Inflammatory macrophage (primary cell): ENCODE measurements at regions not wholly inside any gene's neighbourhood (a gene's known extent, or its start where the extent isn't known, plus 50 kb on each side); places are given as distances from the start of the nearest gene placed in this dataset.

Experiments used
- DNase-seq, 2 donors: peaks; one replicate each; pipeline ENCODE4 v3.0.0-alpha.2; 2020 to 2022

DNA sequence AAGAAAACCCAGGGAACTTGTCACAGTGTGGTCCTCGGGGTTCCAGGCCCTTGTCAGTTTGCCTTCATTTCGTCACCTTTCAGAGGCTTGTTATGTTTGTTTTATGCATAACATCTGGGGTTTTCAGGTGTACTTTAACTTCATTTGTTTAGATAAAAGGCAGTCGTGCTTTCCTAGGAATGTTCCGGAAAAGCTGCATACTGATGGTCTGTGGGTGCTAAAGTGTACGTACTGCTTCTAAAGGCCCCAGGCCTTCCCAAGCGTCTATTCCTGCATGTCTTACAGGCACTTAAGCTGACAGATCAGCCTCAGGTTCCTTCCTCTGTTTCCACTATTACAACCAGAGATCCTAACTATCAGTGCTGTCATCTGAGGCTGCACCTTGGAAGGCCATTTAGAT is 95.6 kb upstream of the ANKH start:
- DNase-seq: no peak

DNA sequence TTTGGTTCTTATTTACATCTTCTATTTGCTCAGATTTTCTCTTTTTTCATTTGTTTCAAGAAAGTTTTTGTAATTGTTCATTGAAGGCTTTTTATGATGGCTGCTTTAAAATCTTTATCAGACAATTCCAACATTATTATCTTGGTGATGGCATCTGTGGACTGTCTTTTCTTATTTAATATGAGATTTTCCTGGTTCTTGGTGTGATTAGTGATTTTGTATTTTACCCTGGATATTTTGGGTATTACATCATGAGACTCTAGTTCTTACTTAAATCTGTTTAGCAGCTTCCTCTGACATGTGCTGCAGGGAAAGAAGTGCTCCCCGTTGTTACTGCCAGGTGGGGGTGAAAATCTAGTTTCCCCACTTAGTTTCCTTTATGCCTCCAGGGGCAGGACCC is 94.2 kb upstream of the ANKH start:
- DNase-seq: no peak

DNA sequence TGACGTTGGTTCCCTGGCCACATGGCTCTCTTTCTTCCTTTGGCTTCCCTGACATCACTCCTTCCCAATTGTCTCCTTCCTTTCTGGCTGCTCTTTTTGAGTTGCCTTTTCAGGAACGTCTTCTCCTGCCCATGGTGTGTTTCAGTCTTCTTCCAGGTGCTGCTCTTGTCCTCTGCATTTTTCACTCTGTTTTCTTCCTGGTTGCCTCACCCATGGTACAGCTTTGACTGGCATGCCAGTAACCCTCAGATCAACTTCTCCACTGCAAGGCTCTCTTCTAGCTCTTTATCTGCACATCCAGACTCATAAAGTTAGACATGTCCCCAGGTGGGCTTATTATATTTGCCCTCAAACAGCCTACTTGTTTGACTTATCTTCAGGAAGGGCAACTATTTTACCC is 91.0 kb upstream of the ANKH start:
- DNase-seq: no peak

DNA sequence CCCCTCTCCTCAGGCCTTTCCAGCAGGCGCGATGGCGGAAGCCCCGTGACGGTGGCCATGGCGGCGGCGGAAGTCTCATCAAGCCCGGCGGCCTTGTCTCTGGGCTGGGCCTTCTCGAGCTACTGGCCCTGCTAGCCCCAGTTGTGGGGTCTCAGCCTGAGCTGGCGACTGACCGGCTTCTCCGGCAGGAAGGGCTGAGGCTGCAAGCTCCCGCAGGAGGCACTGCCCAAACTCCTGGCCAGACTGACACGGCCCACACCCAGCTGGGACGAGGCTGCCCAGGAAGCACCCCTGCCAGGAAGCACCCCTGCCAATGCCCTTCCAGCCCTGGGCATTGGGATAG is 88.5 kb upstream of the ANKH start:
- DNase-seq: no peak

DNA sequence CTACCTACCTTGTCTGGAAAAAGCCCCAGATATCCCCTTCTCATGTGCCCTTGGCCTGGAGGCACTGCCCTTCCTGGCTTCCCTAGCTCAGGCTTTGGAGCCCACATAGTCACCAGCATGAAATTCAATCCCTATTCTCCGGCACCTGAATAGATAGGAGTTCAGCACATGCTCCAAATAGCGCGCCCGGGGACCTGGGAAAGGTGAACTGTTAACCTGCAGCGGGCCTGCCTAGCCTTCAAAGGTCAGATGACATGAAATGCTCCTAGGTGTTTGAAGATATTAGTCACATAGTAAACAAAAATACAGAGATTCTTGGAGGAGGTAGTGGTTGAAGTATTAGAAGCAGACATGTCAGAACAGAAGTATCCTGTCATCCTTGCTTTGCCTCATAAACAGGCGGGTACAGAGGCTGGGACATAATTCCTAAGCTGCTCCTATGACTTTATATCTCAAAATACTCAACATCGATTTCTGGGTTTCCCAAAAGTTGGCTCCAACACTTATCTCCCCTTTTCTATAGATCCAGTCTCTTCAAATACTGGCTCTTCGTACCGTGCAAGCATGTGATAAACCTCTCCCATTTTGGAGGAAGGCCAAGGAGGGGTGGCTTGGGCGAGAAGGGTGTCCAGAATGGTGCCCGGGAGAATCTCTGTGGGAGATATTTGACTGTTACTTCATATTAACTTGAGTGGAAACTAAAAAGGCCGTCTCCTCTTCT is 88.0 kb upstream of the ANKH start:
- no peak for DNase-seq

DNA sequence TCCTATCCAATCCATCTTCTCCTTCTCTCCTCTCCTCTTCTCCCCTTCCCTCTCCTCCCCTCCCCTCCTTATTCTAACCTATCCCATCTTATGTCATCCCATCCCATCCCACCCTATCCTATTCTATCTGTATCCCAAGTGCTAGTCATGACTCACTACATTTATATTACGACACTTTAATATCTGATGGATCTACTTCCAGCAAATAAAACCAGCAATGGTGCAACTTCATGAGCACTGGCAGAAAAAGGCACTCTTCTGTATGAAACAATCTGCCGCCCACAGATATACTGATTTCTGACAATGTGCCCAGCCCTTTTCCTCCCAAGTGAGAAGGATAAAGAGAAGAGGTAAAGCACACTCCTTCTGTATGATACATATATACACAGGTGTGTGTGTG is 86.6 kb upstream of the ANKH start:
- DNase-seq: peak; percentile 14 to 19

DNA sequence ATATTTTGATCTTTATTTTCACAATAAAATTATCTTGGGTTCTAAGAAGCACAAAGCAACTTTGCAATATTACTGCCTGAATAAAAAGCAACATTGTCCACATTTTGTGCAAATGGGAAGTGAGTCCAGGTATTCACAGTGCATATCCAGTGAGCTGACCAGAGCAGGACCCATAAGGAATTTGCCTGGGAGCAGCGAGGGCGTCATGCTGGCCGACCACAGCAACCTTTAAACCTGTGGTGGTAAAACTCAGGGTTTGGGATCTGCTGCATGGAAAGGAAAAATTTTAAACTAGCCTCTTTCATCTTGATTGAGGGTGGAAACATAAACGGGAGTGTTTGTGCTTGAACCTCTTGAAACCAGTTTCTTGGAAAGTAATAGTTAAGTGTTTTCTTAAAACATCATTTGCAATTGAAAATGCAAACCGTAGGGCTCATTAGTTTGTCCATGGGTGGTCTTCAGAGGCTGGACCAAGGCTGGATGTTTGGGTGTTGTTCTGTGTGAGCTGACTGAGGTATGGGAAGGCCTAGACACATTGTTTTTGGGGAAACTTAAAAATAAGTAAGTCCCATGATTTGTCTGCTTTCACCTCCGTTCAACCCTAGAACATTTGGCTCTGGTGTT is 85.0 kb upstream of the ANKH start:
- DNase-seq: no peak

DNA sequence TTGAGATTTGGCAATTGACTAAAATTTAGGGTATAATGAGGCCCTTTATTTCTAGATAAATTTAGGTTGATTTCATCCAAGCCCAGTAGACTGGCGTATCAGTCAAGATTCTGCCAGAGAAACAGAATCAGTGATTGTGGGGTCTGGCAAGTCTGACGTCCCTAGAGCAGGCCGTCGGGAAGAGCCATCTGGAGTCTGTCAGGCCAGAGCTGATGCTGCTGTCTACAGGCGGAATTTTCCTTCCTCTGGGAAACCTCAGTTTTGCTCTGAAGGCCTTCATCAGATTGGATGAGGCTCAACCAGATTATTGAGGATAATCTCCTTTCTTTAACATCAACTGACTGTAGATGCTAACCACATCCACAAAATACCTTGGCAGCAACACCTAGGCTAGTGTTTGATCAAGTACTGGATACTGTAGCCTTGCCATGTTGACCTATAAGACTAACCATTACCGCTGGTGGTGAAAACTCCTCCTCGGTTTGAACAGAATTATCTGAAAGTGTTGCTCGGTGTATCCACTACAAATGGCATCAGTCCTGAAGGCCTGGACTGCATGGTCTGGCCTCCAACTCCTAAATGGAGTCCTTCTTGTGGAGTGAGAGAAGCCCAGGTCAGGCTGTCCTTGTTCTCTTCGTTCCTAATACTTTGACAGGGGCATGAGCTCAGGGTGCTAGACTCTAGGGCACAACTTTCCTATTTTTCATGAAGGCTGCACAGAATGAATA is 83.2 kb upstream of the ANKH start:
- no peak for DNase-seq

DNA sequence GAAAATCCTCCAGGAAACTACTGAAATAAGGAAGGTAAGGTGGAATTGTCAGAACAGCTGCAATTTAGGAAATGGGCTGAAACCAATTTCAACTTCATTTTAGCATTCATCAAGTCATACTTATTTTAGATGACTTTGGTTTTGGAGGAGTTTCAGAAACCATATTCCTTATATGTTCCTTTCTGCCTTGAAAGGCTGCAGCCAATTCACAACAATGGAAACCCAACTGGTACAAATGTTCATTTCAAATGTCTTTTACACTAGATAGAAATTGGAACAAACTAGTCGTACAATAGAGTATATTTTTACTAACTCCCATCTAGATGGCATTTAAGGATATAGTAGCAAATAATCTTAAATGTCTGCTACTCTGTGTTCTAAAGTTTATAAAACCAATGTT is 82.6 kb upstream of the ANKH start:
- no peak for DNase-seq

DNA sequence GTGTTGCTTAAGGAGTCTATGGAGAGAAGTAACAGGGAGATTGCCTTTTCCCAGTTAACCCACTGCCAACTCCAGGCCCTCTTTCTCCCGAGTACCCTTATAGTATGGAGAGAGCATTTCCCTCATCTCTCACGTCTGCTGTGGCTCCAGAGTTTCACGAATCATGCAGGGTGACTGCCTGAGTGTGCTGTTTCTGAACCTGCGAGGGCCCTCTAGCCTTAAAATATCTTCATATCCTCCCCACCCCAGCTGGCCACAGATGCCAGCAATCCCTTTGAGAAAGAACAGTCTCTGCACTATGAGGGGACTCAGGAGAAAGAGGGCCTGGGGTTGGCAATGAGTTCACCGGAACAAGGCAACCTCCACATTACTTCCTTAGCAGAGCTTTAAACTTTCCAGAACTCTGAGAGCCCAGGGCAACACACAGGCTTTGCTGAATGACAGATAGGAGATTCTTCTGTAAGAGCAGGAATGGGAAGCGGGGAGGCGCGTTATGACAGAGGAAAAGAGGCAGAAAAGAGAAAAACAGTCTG is 81.6 kb upstream of the ANKH start:
- no peak for DNase-seq

DNA sequence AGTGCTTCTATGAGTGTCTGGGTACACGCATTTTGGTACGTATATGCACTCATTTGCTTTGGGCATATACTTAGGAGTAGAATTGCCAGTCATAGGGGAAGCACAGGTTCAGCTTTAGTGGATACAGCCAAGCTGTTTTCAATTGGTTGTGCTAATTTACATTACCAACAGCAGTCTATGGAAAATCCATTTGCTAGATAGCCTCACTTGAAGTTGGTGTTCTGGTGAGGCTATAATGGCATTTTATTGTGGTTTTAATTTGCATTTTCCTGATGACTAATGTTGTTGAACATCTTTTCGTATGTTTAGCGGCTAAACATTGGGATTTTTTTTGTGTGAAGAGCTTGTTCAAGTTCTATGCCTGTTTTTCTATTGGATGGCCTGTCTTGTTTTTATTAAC is 76.8 kb upstream of the ANKH start:
- DNase-seq: no peak

DNA sequence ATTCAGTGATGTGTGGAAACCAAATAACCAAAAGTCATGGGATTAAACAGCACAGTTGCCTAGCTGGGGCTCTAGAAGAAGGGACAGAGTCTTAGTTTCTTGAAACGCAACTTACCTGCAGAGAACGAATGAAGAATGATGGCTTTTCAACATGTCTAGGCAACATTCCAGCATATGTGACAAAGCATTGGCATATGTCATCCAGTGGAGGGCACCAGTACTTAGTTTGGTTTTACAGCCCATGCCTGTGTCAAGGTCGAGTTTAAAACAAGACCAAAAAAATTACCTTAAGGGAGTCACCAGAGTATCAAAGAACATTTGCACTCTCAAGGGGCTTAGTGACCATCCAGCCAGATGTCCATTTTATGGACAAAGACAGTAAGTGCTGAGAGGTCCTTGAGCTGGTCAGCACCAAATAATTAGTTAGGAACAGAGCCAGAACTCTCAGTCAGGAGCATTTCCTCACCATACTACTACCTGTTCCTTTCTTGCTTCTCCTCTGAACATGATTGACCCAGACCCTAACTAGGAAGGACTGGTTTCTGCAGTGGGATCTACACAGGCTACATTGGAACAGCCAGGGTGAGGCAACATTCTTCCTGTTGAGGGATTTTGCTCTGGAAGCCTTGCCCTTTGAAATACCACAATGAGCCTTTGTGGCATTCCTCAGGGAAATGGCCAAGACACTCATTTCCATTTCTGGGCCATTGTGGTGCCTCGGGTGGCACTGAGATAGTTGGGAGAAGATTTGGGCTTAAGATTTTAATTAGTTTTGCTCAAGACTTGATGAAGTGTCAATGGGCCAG is 75.4 kb upstream of the ANKH start:
- DNase-seq: peak; percentile 39 to 41

DNA sequence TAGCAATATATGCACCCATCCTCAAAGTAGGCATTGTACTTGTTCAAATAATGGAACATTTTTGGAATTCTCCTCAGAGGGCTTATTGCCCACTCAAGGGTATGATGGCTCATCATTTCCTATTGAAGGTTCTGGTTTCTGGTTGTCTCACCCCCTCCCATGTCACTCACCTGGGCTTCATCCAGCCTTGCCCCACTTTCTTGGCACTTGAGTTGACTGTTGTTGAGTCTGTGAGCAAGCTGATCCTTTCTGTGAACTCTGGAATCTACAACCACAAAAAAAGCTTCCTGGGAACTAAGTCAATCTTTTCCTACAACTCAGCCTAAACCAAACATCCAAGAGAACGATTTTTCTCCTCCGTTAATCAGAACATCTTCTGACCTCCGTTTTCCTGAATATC is 73.9 kb upstream of the ANKH start:
- DNase-seq: no peak

DNA sequence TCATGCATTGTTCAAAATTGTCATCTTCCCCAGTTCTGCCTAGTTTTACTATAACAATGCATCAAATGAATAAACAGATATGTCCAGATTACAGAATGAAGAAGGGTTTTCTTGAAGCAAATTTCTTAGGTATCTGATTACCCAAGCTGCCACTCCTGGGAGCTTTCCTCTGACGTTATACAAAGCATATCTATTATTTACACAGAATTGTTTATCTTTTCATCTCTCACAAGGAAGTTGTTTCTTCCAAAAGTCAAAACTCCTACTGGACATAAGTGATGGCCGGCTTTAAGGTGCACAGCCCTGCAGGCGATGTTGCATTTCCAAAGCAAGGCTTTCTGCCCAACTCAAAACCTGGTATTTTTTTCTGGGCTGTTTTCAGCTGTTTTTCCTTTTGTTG is 73.4 kb upstream of the ANKH start:
- no peak for DNase-seq

DNA sequence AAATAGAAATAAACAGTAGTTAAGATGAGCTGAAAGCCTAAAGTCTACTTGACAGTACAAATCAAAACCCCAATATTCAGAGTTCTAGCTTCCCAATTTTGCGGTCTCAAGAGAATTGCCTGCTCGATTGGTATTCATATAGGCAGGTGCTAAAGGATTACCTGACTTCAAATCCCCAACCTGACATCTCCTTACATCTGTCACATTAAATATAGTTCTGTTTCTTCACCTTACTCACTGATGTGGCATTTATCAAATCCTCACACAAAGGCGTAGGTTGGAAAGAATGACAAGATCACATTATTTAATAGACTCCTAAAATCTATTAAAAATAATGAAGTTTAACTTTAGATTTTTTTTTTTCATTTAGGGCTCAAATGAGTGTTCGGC is 72.8 kb upstream of the ANKH start:
- no peak for DNase-seq

DNA sequence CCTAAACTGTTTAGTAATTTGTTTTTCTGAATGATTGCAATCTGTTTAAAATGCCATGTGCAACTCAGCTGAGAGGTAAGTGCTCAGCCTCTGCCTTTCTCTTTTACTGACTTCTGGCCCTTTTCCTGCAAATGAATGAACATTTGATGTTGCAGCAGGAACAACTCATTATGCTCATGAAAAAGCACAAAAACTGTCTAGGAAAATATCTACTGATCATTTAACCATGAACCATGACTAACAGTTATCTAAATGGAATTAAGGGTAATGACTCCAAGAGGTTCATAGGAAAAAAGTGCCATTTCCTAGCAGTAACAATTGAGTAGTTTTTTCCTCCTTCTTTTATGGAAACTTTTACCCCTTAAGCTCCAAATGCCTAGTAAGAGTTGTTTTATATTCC is 70.6 kb upstream of the ANKH start:
- no peak for DNase-seq

DNA sequence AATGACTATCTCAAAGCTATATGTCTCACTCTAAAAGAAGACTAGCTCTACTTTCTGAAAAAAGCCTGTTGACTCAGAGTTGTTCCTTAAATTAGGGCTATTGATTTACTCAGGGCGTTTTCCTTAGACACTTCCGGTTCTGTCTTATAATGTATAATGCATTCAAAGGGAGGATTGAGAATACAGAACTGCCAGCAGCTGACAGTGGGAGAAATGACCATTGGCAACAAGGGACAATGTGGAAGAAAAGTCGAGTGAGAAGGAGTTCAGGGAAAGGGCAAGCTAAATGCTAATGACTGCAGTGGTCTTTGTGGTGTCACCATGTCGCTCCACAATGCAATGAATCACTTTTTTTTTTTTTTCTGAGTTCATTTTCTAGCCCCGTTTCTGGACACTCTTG is 65.7 kb upstream of the ANKH start:
- DNase-seq: peak; percentile 78 to 94

DNA sequence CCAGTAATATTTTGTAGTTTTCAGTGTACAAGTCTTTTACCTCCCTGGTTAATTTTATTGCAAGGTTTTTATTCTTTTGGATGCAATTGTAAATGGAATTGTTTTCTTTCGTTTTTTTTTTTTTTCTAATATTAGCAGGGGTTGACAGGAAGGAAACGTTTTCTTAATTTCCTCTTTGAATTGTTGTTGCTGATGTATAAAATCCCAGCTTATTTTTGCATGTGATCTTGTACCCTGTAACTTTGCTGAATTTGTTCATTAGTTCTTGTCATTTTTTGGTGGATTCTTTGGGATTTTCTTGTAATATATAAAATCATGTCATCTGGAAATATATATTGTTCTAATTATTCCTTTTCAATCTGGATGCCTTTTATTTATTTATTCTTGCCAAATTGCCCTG is 65.0 kb upstream of the ANKH start:
- peak in 1 of 2 donors; percentile 16 for DNase-seq

DNA sequence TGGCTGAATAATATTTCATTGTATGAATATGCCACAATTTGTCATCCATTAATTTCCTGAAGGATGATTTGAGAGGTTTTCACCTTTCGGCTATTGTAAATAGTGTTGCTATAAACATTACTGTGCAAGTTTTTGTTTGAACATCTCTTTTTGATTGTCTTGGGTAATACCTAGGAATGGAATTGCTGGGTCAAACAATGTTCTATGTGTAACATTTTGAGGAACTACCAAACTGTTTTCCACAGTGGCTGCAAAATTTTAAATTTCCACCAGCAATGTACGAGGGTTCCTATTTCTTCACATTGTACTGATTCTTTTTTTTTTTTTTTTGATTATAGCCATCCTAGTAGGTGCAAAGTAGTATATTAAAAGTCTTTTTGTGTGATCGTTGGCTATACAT is 63.8 kb upstream of the ANKH start:
- peak; percentile 61 to 86 for DNase-seq

DNA sequence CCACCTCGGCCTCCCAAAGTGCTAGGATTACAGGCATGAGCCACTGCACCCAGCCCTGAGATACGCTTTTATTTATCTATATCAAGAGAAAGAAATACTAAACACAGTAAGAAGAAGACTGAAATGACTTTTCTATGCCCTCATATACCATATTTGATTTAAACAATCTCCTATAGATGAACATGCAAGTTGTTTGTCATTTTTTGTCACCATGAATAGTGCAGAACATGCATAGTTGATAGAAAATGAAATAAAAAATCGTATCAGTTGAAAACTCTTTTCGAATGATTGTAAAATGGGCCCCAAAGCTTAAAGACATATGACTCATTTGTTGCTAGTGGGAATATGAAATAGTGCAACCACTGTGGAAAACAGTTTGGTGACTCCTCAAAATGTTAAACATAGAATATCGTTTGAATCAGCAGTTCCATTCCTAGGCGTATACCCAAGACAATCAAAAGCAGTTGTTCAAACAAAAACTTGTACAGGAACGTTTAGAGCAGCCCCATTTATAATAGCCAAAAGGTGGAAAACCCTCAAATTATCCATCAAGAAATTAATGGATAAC is 61.4 kb upstream of the ANKH start:
- no peak for DNase-seq

DNA sequence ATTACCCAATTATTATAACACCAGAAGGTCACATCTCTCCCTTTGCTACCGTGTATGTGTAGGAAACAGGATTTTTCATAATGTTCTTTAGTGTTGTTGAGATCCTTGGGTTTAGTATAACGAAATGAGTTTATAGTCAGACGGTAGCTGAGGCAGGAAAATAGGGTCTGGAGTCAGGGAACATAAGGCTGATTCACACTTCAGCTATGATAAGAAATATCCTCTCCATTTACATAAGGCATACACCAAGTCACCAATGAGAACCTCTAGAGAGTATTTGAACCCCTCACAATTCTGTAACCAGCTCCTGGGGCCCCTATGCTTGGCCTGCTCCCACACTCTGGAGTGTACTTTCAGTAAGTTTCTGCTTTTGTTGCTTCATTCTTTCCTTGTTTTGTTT is 58.9 kb upstream of the ANKH start:
- DNase-seq: no peak

DNA sequence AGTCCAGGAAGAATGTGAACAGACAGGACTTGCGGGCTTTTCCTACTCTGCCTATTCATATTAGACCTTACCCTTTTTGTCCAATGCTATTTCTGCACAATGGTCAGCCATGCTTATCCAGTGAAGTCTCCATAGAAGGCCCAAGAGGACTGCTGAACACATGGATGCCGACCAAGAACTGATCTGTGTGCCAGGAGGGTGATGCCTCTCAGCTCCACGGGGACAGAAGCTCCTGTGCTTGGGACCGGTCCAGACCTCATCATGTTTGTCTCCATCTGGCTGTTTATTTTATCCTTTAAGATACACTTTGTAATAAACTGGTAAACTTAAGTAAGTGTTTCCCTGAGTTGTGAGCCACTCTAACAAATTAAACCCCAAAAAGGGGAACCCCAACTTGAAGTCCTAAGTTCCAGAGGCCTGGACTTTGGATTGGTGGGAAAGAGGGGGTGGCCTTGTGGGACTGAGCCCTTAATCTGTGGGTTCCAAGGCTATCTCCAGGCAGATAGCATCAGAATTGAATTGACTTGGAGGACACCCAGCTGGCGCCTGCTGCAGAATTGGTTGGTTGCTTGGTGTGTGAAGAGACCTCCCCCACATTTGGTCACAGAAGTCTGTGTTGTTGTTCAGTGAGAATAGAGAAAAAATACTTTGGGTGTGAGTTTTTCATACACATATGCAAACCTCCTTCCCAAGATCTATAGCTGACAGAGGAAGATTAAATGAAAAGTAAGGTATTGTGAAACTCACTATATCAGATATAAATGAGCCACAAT is 57.9 kb upstream of the ANKH start:
- DNase-seq: no peak
